GM12891 (cell line): ENCODE measurements at regions not wholly inside any gene's neighbourhood (a gene's known extent, or its start where the extent isn't known, plus 50 kb on each side); places are given as distances from the start of the nearest gene placed in this dataset.

Source experiments
- PAX5 ChIP-seq: IDR thresholded peaks from 2 replicates; pipeline ENCODE4 v1.6.1; 2011; ENCODE audit warnings: low read length, moderate library complexity, mild to moderate bottlenecking; ENCODE audit not compliant: insufficient read depth, severe bottlenecking
- POLR2A ChIP-seq: IDR thresholded peaks from 2 replicates; pipeline ENCODE4 v1.6.1; 2011; ENCODE audit warnings: low read depth, low read length, control low read depth
- POLR2AphosphoS5 ChIP-seq: IDR thresholded peaks from 2 replicates; pipeline ENCODE4 v1.6.1; 2011; ENCODE audit warnings: low read depth, low read length, control low read depth
- SPI1 ChIP-seq: IDR thresholded peaks from 2 replicates; pipeline ENCODE4 v1.6.1; 2011; ENCODE audit warnings: low read depth, low read length, control low read depth

DNA sequence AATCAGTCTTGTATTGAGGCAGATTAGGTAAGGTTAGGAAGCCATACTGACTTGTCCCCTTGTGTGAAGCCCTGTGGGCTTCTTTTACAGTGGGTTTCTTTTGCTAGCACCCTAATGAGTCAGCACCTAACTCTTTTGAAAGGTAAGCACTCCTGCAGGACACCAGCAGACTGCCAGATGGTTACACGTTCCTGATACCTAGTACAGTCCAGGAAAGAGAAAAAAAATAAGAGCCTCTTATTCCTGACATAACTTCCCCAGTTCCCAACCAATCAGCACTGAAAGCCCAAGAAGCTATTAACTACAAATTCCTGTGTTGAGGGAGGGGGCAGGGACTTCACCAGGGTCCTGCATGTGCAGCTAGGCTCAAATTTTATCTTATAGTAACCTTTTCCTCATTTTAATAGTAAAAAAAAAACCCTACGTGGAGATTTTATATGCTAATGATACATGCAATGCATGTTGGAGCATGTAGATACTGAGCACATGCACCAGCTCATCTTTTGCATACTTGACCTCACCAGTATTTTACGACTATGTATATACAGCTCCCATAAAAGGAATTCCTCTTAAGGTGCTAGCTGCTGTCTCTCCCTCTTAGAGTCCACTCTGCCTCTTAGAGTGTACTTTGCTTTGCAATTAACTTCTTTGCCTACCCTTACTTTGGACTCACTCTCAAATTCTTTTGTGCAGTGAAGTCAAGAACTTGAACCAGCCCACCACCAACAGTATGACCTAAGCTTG is 84.7 kb upstream of the RORB start:
- no peak for TF ChIP-seq POLR2AphosphoS5
- no peak for TF ChIP-seq POLR2A
- no peak for TF ChIP-seq SPI1
- no peak for TF ChIP-seq PAX5
